ENCODE measurements at regions not wholly inside any gene's neighbourhood (a gene's known extent, or its start where the extent isn't known, plus 50 kb on each side); places are given as distances from the start of the nearest gene placed in this dataset.

DNA sequence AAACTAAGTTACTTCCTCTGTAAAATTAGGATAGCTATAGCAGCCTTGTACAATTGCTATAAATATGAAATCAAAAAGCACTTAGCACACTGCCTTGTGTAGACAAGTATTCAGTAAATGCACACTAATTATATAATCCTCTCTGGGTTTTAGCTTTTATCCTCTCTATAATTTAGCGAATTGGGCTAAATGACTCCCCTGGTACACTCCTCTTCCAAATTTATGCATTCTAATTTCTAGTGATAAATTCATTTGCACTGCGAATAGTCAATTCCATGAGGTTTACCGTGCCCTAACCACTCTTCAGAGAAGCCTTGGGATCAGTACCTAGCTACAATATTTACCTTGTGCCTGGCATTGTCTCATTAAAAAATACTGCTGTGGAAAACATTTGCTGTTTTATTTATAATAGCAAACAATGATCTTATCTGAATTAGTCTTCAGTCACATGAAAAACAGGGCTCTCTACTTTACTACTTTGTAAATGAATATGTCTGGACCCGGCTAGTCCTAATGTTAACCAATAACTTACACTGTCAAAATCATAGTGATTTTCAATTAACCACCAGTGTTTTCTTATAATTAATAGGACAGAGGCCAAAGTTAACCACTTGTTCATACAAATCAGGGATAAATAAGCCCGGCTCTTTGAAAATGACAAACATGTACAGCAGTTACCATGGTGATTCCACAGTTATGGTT lies 577.9 kb downstream of the IPMK start:
- TF ChIP-seq, protein P1, sequence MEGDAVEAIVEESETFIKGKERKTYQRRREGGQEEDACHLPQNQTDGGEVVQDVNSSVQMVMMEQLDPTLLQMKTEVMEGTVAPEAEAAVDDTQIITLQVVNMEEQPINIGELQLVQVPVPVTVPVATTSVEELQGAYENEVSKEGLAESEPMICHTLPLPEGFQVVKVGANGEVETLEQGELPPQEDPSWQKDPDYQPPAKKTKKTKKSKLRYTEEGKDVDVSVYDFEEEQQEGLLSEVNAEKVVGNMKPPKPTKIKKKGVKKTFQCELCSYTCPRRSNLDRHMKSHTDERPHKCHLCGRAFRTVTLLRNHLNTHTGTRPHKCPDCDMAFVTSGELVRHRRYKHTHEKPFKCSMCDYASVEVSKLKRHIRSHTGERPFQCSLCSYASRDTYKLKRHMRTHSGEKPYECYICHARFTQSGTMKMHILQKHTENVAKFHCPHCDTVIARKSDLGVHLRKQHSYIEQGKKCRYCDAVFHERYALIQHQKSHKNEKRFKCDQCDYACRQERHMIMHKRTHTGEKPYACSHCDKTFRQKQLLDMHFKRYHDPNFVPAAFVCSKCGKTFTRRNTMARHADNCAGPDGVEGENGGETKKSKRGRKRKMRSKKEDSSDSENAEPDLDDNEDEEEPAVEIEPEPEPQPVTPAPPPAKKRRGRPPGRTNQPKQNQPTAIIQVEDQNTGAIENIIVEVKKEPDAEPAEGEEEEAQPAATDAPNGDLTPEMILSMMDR (conservative IDR thresholded peaks at IDR 0.05 in 1 of 2, IDR thresholded peaks at IDR 0.05 in 1 of 2; ENCODE audit: extremely low read depth in 1 of 2, insufficient read depth in 1 of 2, low read depth in 1 of 2, low read length in 2 of 2): no peak
- TF ChIP-seq EZH2 (IDR thresholded peaks at IDR 0.05; ENCODE audit: borderline replicate concordance, low read length): no peak
